ENCODE measurements at regions not wholly inside any gene's neighbourhood (a gene's known extent, or its start where the extent isn't known, plus 50 kb on each side); places are given as distances from the start of the nearest gene placed in this dataset.

DNA sequence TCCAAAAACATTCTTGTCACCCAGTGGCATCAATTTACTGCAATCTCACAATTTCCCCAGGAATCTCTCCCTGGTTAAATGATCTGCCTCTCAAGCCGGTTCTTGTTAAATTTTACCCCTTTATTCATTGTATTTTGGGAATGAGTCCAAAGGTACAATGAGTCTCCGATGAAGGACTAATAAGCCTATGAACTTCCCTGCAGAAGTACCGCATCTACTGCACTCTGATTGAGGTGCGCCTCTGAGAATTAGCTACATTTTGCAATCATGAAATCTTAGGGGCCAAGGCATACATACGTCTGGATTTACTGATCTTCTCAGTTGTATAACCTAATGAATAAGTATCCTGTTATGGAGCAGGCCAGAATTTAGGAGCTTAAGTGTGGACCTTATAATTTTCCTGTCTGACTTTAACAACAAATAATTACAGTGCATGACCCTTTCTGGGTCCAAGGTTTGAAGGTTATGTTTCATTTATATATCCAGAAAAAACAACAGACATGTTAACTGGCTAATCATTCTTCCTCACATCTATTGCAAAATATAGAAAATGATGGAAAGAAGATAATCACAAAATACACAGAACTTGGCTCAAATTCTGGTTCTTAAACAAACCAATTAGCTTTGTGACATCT lies 261.8 kb upstream of the NRXN1 start:
- ChIA-PET POLR2A (ENCODE audit: low non-redundant PET) (no interaction called here), CTCF (interaction anchor here (0.7 kb wide), 1 partner anchor 85 kb away, joined by 5 read pairs; no protein-coding TSS in a partner anchor)
- H3K27ac ChIP-seq = no peak overlapping the region
- TF ChIP-seq, protein P1, sequence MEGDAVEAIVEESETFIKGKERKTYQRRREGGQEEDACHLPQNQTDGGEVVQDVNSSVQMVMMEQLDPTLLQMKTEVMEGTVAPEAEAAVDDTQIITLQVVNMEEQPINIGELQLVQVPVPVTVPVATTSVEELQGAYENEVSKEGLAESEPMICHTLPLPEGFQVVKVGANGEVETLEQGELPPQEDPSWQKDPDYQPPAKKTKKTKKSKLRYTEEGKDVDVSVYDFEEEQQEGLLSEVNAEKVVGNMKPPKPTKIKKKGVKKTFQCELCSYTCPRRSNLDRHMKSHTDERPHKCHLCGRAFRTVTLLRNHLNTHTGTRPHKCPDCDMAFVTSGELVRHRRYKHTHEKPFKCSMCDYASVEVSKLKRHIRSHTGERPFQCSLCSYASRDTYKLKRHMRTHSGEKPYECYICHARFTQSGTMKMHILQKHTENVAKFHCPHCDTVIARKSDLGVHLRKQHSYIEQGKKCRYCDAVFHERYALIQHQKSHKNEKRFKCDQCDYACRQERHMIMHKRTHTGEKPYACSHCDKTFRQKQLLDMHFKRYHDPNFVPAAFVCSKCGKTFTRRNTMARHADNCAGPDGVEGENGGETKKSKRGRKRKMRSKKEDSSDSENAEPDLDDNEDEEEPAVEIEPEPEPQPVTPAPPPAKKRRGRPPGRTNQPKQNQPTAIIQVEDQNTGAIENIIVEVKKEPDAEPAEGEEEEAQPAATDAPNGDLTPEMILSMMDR (conservative IDR thresholded peaks at IDR 0.05; ENCODE audit: low read depth) = no peak
- no peak for DNase-seq (ENCODE audit: low spot score)

DNA sequence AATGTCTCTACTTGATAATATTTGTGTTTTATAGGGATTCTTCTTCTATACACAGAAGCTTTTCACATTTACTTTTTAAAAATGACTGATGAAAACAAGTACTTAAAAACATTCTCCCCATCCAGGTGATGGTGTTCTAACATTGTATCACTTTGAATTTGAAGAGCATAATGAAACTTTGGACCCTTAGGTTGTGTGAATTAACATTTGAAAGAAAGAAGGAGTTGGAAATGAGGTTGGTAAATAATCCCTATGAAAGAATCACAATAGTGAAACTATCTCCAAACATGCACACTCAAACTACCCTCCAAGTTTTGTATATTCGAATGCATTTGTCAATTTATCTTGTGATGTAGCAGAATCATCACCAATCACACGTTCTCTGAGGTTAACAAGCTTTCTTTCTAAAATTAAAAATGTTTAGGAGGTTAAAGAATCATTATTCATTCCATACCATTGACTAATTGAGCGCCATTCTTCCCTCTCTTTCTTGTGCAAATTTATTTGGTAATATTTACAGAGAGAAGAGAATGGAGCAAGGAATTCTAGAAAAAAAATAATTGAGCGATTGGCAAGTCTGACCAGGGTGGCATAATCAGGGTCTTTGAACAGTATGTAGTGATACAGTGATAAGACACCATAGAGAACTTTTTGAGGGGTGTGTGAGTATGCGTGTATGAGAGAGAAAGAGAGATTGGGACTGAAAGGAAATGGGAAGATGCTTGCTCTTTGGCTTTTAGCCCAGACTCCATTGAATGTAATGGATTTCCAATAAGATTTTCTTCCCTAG lies 260.0 kb upstream of the NRXN1 start:
- ChIA-PET POLR2A (ENCODE audit: low non-redundant PET) (no interaction called here), CTCF (no interaction called here)
- no peak overlapping the region for H3K27ac ChIP-seq
- TF ChIP-seq, protein P1 (conservative IDR thresholded peaks at IDR 0.05; ENCODE audit: low read depth) = no peak
- DNase-seq (ENCODE audit: low spot score) = no peak

DNA sequence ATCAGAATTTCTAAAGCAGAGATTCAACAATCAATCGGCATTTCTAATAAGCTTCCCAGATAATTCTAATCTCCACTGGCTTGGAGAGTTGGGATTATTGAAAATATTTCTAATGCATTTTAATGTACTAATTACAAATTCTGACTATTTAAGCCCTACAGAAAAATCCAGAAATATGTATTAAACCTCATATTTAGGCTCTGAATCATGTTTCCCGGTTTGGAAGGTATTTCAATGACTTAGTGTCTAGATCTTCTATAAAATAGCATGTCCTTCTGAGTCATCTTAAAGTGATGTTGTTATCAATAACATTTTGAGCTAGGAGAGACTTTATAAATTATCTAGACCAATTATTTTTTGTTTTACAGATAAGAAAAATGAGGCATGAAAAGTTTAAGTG lies 258.8 kb upstream of the NRXN1 start:
- TF ChIP-seq, protein P1 (conservative IDR thresholded peaks at IDR 0.05; ENCODE audit: low read depth) = no peak
- POLR2A ChIA-PET (ENCODE audit: low non-redundant PET) = no interaction called here
- DNase-seq (ENCODE audit: low spot score) = peak; percentile 1
- CTCF ChIA-PET = interaction anchor here (0.6 kb wide), 1 partner anchor 1027 kb away, joined by 3 read pairs; no protein-coding TSS in a partner anchor
- H3K27ac ChIP-seq = no peak overlapping the region

DNA sequence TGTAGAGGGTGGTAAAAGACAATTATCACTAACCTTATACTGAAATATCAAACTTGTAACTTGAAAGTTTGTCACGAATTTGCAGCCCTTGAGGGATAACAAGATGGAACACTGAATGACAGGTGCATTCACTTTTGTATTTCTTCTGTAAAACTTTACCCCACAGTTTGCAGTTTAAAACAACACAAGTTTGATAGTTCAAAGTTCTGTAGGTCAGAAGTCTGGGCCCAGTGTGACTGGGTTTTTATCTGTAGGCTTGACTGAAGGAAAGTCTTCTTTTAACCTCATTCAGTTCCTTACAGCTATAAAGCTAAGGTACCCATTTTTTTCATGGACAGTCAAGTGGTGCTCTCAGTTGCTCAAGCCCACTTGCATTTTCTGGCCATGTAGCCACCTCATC lies 257.1 kb upstream of the NRXN1 start:
- no peak overlapping the region for H3K27ac ChIP-seq
- DNase-seq (ENCODE audit: low spot score) = no peak
- ChIA-PET CTCF (interaction anchor here (0.6 kb wide), 1 partner anchor 780 kb away, joined by 5 read pairs; no protein-coding TSS in a partner anchor), POLR2A (ENCODE audit: low non-redundant PET) (no interaction called here)
- TF ChIP-seq, protein P1 (conservative IDR thresholded peaks at IDR 0.05; ENCODE audit: low read depth) = no peak

DNA sequence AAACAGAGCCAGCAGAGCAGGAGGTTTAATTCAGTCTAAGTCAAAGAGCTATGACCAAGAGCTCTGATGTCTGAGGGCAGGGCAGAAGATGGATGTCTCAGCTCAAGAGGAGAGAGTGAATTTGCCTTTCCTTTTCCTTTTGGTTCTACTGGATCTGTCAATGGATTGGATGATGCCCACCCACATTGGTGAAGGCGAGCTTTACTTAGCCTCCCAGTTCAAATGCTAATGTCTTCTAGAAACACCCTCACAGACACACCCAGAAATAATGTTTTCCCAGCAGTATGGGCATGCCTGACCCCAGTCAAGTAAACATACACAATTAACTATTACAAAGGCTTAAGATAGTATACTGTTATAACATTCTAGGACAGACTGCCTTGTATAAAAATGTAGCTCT lies 236.3 kb upstream of the NRXN1 start:
- ChIA-PET CTCF (interaction anchor here (0.6 kb wide), 1 partner anchor 718 kb away, joined by 3 read pairs; no protein-coding TSS in a partner anchor), POLR2A (ENCODE audit: low non-redundant PET) (no interaction called here)
- no peak for DNase-seq (ENCODE audit: low spot score)
- TF ChIP-seq, protein P1 (conservative IDR thresholded peaks at IDR 0.05; ENCODE audit: low read depth) = no peak
- no peak overlapping the region for H3K27ac ChIP-seq

DNA sequence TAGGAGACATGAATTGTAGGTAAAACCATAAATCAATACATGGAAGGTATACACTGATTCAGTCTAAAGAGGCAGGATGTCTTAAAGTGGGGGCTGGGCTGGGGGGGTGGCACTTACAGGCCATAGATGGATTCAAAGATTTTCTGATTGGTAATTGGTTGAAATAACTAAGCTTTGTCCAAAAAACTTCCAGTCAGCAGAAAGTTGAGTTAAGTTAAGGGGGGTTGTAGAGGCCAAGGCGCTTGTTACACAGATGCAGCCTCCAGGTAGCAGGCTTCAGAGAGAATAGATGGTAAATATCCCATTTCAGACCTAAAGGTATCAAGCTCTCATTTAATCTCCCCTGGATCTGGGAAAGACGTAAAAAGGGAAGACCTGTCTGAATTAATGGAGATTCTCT lies 233.6 kb upstream of the NRXN1 start:
- ChIA-PET CTCF (no interaction called here), POLR2A (ENCODE audit: low non-redundant PET) (no interaction called here)
- DNase-seq (ENCODE audit: low spot score) = no peak
- TF ChIP-seq, protein P1 (conservative IDR thresholded peaks at IDR 0.05; ENCODE audit: low read depth) = no peak
- H3K27ac ChIP-seq = no peak overlapping the region
